K562 (cell line): ENCODE measurements at regions not wholly inside any gene's neighbourhood (a gene's known extent, or its start where the extent isn't known, plus 50 kb on each side); places are given as distances from the start of the nearest gene placed in this dataset.

ENCODE experiments used
- ATAC-seq: fragments of 200-7000 bp; cut with Tn5 transposase; 3 replicates; pipeline ENCODE4 v1.9.1; 2020; ENCODE audit warnings: moderate library complexity
- BruUV-seq: library from RNA; stranded (reverse); fragments of 400-500 nt; replicated peaks from 2 replicates; lab custom pipeline; 2021; lab: Mats Ljungman, UMichigan
- CTCF ChIA-PET: fragments of 300-600 bp; formaldehyde crosslinking; extraction: SDS; loops from one replicate; lab custom pipeline; 2021; ENCODE audit warnings: low intra/inter-chr PET ratio; lab: Yijun Ruan, JAX
- POLR2A ChIA-PET: fragments of 300-600, 350-650 bp; sonication (Branson Sonifier 250); formaldehyde crosslinking; extraction: SDS; loops from one replicate; lab custom pipeline; 2021; ENCODE audit warnings: antibody characterized with exemption, inconsistent platforms; lab: Yijun Ruan, JAX
- DNase-seq, 4 experiments: peaks; one replicate each; pipeline versions ENCODE4 v3.0.0 to v3.0.0-alpha.2; 2011 to 2018; ENCODE audit warnings: low spot score in 3 of 4, mixed read lengths in 3 of 4; ENCODE audit errors: extremely low read depth in 1 of 4
- FAIRE-seq: peaks from 2 replicates; lab custom pipeline; 2011; peaks lifted over from hg19 to GRCh38; lab: Jason Lieb, UNC
- H2AFZ ChIP-seq: 2 replicates; pipeline ENCODE4 v1.6.0; 2011; ENCODE audit warnings: low read depth, low read length, control low read depth, inconsistent platforms
- H3K27ac ChIP-seq: fragments of 200-600 bp; 3 replicates; pipeline ENCODE4 v1.8.0; 2011; ENCODE audit warnings: low read depth, mild to moderate bottlenecking, control low read depth, inconsistent platforms, low read length, moderate library complexity, mixed read lengths; ENCODE audit errors: extremely low read depth
- H3K27me3 ChIP-seq, 2 experiments: fragments of 300-600 bp in 1 of 2; 2 replicates in 1 of 2; 3 replicates in 1 of 2; pipeline versions ENCODE4 v1.6.0 to v1.8.0; 2011; ENCODE audit warnings: inconsistent platforms in 2 of 2, low read length in 2 of 2, mild to moderate bottlenecking in 1 of 2, mixed read lengths in 1 of 2, moderate library complexity in 1 of 2; ENCODE audit not compliant: control insufficient read depth in 2 of 2, insufficient read depth in 2 of 2
- H3K36me3 ChIP-seq: fragments of 300-600 bp; 3 replicates; pipeline ENCODE4 v1.8.0; 2011; ENCODE audit warnings: mild to moderate bottlenecking, low read length, inconsistent platforms; ENCODE audit not compliant: control insufficient read depth, insufficient read depth
- H3K4me1 ChIP-seq, 2 experiments: fragments of 200-600 bp in 1 of 2; replicated peaks in 1 of 2; 2 replicates in 1 of 2; 3 replicates in 1 of 2; pipeline versions ENCODE4 v1.5.1 to v1.8.0; 2011; ENCODE audit warnings: inconsistent platforms in 2 of 2, low read length in 2 of 2, mild to moderate bottlenecking in 1 of 2, mixed read lengths in 1 of 2, moderate library complexity in 1 of 2; ENCODE audit not compliant: control insufficient read depth in 2 of 2, insufficient read depth in 2 of 2
- H3K4me2 ChIP-seq: 2 replicates; pipeline ENCODE4 v1.6.1; 2011; ENCODE audit warnings: low read length, control low read depth, inconsistent platforms, mixed read lengths; ENCODE audit not compliant: insufficient read depth
- H3K4me3 ChIP-seq: fragments of 200-600 bp; sonication (generic), shearing (Covaris generic); 2 replicates; pipeline ENCODE4 v1.5.1; 2016; ENCODE audit warnings: control low read depth, inconsistent platforms
- H3K79me2 ChIP-seq: fragments of 200-600 bp; 3 replicates; pipeline ENCODE4 v1.8.0; 2011; ENCODE audit warnings: low read length, inconsistent platforms; ENCODE audit not compliant: control insufficient read depth, insufficient read depth
- H3K9ac ChIP-seq, 2 experiments: 2 replicates each; pipeline versions ENCODE4 v1.6.0 to v1.6.1; 2011; ENCODE audit warnings: low read depth in 2 of 2, low read length in 2 of 2, control low read depth in 1 of 2, inconsistent platforms in 1 of 2, mild to moderate bottlenecking in 1 of 2, mixed read lengths in 1 of 2; ENCODE audit not compliant: insufficient read depth in 1 of 2
- H3K9me1 ChIP-seq: one replicate; pipeline ENCODE4 v1.6.0; 2011; ENCODE audit warnings: inconsistent platforms, mild to moderate bottlenecking, low read length, moderate library complexity; ENCODE audit not compliant: control insufficient read depth, insufficient read depth
- H3K9me3 ChIP-seq: replicated peaks from 2 replicates; pipeline ENCODE4 v1.5.1; 2011; ENCODE audit warnings: low read depth, low read length, inconsistent platforms; ENCODE audit not compliant: control insufficient read depth, insufficient read depth
- H4K20me1 ChIP-seq: replicated peaks from 2 replicates; pipeline ENCODE4 v1.6.1; 2011; ENCODE audit warnings: low read length, inconsistent platforms, mixed read lengths; ENCODE audit not compliant: control insufficient read depth, insufficient read depth
- ATF6 ChIP-seq: sonication (generic); formaldehyde crosslinking; IDR thresholded peaks from 2 replicates; pipeline ENCODE4 v1.4.0; 2020; ENCODE audit warnings: mild to moderate bottlenecking, missing genetic modification reagents
- CREB5 ChIP-seq: fragments of 250-450 bp; sonication (Bioruptor Pico); IDR thresholded peaks from 2 replicates; pipeline ENCODE4 v1.5.0; 2020; ENCODE audit warnings: mild to moderate bottlenecking
- E2F6 ChIP-seq, 2 experiments: IDR thresholded peaks; 2 replicates each; pipeline ENCODE4 v1.6.1; 2011; ENCODE audit warnings: borderline replicate concordance in 1 of 2, control low read depth in 1 of 2, low read depth in 1 of 2, low read length in 1 of 2, mild to moderate bottlenecking in 1 of 2, mixed read lengths in 1 of 2, moderate library complexity in 1 of 2; ENCODE audit not compliant: insufficient read depth in 1 of 2, insufficient read length in 1 of 2, poor library complexity in 1 of 2, severe bottlenecking in 1 of 2; ENCODE audit errors: extremely low read depth in 1 of 2
- THRAP3 ChIP-seq: fragments of 450-650 bp; IDR thresholded peaks from 2 replicates; pipeline ENCODE4 v1.6.1; 2016; ENCODE audit warnings: mild to moderate bottlenecking, inconsistent platforms, borderline replicate concordance
- WGBS: fragments of 100-300 bp; shearing (Covaris generic); methylation state at CpG from one replicate; pipeline ENCODE4 v1.1.6; 2016; ENCODE audit warnings: low coverage, mixed read lengths; ENCODE audit not compliant: insufficient coverage; ENCODE audit errors: missing lambda C conversion rate; 5-methylcytosine and 5-hydroxymethylcytosine counted together
- in situ Hi-C: fragments of 300-500 bp; cut with MboI; formaldehyde crosslinking; loops from 4 replicates; pipeline ENCODE4 v1.15.0; 2018; ENCODE audit warnings: inconsistent platforms, mixed read lengths
- intact Hi-C: fragments of 100-400 bp; cut with micrococcal nuclease; formaldehyde crosslinking; loops from 2 replicates; pipeline ENCODE4 v1.14.2; 2022

- TF ChIP-seq CREB5 (no peak), THRAP3 (no peak)
These were observed 313.3 kb downstream of the TMEM121 start (continued) for GRCh38 chr14:105839425-105840265.

- no peak for FAIRE-seq
- intact Hi-C loops (no loop called here), in situ Hi-C loops (no loop called here)
- no peaks in the 10 kb centered on the region for H3K9me3 ChIP-seq
- 0% methylated on average over 6 of the region's 32 CpGs for WGBS
- H3K9ac ChIP-seq, result no peak overlapping the region
- H3K9me1 ChIP-seq, result no peaks in the 10 kb centered on the region
- H3K79me2 ChIP-seq, result no peaks in the 10 kb centered on the region
- no peak overlapping the region for H3K27ac ChIP-seq
- TF ChIP-seq E2F6 (IDR thresholded peaks at IDR 0.05; ENCODE audit: borderline replicate concordance in 1 of 2, extremely low read depth in 1 of 2, insufficient read depth in 1 of 2, insufficient read length in 1 of 2, low read depth in 1 of 2, low read length in 1 of 2, poor library complexity in 1 of 2, severe bottlenecking in 1 of 2) (peak in 1 of 2 experiments; percentile 16), ATF6 (CRISPR knock-in tag) (no peak)
- POLR2A ChIA-PET, result no interaction called here
- H3K4me1 ChIP-seq, result no peaks in the 10 kb centered on the region
- no peak for DNase-seq
- H3K4me2 ChIP-seq, result no peak overlapping the region
- H2AFZ ChIP-seq, result no peak overlapping the region
- H3K27me3 ChIP-seq, result no peaks in the 10 kb centered on the region; a peak in 1 of 5 replicates
- no TSS peak for BruUV-seq
- no peak overlapping the region for H3K4me3 ChIP-seq
- no peak for ATAC-seq
- H4K20me1 ChIP-seq, result no peaks in the 10 kb centered on the region
- H3K36me3 ChIP-seq, result no peaks in the 10 kb centered on the region
- CTCF ChIA-PET, result no interaction called here
These were observed 314.1 kb downstream of the TMEM121 start for GRCh38 chr14:105840266-105841021.
